Adipocyte (in vitro differentiated cells): ENCODE measurements at regions not wholly inside any gene's neighbourhood (a gene's known extent, or its start where the extent isn't known, plus 50 kb on each side); places are given as distances from the start of the nearest gene placed in this dataset.

Experiments
- DNase-seq: peaks from one replicate; pipeline ENCODE4 v3.0.0-alpha.2; 2015; ENCODE audit warnings: low read depth
- H3K27me3 ChIP-seq: replicated peaks from 2 replicates; pipeline ENCODE4 v1.7.0; 2013; ENCODE audit warnings: mild to moderate bottlenecking, low read length, moderate library complexity; ENCODE audit not compliant: control insufficient read depth, insufficient read depth
- H3K36me3 ChIP-seq: 2 replicates; pipeline ENCODE4 v1.7.0; 2013; ENCODE audit warnings: low read length, mild to moderate bottlenecking, moderate library complexity; ENCODE audit not compliant: control insufficient read depth, insufficient read depth, severe bottlenecking
- H3K4me1 ChIP-seq: 2 replicates; pipeline ENCODE4 v1.7.0; 2013; ENCODE audit warnings: mild to moderate bottlenecking, low read length, moderate library complexity; ENCODE audit not compliant: control insufficient read depth, insufficient read depth
- H3K4me3 ChIP-seq: 2 replicates; pipeline ENCODE4 v1.7.0; 2013; ENCODE audit warnings: mild to moderate bottlenecking, low read length, moderate library complexity
- H3K9ac ChIP-seq: 2 replicates; pipeline ENCODE4 v1.7.0; 2013; ENCODE audit warnings: mild to moderate bottlenecking, low read length, moderate library complexity
- H3K9me3 ChIP-seq: 2 replicates; pipeline ENCODE4 v1.7.0; 2013; ENCODE audit warnings: mild to moderate bottlenecking, low read length, moderate library complexity; ENCODE audit not compliant: control insufficient read depth

DNA sequence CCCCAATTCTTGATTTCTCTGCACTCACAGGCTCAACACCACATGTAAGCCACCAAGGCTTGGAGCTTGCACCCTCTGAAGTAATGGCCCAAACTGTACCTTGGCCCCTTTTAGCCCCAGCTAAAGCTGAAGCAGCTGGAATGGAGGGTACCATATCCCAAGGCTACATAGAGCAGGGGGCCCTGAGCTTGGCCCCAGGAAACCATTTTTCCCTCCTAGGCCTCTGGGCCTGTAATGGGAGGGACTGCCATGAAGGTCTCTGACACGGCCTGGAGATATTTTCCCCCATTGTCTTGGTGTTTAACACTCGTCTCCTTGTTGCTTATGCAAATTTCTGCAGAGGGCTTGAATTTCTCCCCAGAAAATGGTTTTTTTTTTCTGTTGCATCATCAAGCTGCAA is 69.7 kb downstream of the SKA1 start:
- H3K9ac ChIP-seq: no peak overlapping the region
- H3K27me3 ChIP-seq: peaks cover 5% of the 10 kb centered on the region
- peaks cover 7% of the 10 kb centered on the region for H3K9me3 ChIP-seq
- no peaks in the 10 kb centered on the region for H3K4me1 ChIP-seq
- H3K36me3 ChIP-seq: no peaks in the 10 kb centered on the region
- no peak overlapping the region for H3K4me3 ChIP-seq
- no peak for DNase-seq

- no peaks in the 10 kb centered on the region for H3K4me1 ChIP-seq
- H3K9me3 ChIP-seq: peaks cover 7% of the 10 kb centered on the region
- no peaks in the 10 kb centered on the region for H3K36me3 ChIP-seq
Measured at GRCh38 chr18:50446629-50447028, 71.8 kb downstream of the SKA1 start.

DNA sequence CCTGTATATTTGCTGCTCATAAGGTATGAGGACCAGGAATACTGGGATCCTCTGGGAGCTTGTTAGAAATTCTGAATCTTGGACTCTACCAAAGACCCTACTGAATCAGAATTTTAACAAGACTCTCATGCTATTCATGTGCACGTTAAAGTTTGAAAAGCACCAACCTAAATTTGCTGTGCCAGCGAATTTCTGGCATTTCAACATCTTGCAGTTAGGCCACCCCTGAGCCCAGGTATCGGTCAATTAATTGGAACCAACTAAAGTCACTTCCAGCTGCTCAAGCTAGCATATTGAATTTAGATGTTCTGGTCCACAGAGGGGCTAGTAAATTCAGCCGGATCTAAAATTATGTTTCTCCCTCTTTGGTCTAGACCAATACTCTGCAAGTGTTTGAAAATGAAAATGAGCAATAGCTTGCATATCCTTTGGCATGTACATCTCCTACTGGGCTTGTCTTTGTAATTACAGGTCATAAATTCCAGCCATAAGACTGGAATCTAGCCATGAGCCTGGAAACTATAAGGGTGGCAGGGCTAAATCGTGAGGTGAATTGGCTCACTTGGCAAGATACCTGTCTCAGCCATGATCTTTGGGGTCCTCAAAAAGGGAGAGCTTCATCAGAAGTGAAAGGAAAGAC is 72.4 kb downstream of the SKA1 start:
- H3K4me3 ChIP-seq: no peak overlapping the region
- no peaks in the 10 kb centered on the region for H3K4me1 ChIP-seq
- H3K36me3 ChIP-seq: no peaks in the 10 kb centered on the region
- peaks cover 5% of the 10 kb centered on the region for H3K27me3 ChIP-seq
- no peak for DNase-seq
- H3K9me3 ChIP-seq: peaks cover 7% of the 10 kb centered on the region
- no peak overlapping the region for H3K9ac ChIP-seq

More at GRCh38 chr18:50446629-50447028, 71.8 kb downstream of the SKA1 start:
- no peak for DNase-seq
- Histone ChIP-seq H3K9ac (no peak overlapping the region), H3K4me3 (no peak overlapping the region), H3K27me3 (peaks cover 5% of the 10 kb centered on the region)

DNA sequence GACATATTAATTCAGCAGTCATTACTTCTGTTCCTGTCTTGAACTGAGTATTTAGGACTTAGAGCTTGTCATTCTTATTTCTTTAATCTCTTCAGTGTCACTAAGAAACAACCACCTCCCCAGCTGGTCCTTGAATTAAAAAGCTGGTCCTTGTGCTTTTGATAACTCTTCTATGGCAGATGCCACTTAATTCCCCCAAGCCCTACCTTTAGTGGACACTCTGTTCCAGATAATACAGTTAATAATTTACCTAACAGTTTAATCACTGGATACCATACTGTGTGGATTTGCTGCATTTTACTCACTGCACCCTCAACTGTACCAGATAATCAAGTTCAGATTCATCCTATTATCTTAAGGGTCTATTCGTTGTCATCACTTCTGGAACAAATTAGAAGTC is 73.1 kb downstream of the SKA1 start:
- H3K4me3 ChIP-seq: no peak overlapping the region
- H3K36me3 ChIP-seq: no peaks in the 10 kb centered on the region
- H3K4me1 ChIP-seq: no peaks in the 10 kb centered on the region
- no peak for DNase-seq
- H3K9ac ChIP-seq: no peak overlapping the region
- peaks cover 5% of the 10 kb centered on the region for H3K27me3 ChIP-seq
- H3K9me3 ChIP-seq: peaks cover 7% of the 10 kb centered on the region

DNA sequence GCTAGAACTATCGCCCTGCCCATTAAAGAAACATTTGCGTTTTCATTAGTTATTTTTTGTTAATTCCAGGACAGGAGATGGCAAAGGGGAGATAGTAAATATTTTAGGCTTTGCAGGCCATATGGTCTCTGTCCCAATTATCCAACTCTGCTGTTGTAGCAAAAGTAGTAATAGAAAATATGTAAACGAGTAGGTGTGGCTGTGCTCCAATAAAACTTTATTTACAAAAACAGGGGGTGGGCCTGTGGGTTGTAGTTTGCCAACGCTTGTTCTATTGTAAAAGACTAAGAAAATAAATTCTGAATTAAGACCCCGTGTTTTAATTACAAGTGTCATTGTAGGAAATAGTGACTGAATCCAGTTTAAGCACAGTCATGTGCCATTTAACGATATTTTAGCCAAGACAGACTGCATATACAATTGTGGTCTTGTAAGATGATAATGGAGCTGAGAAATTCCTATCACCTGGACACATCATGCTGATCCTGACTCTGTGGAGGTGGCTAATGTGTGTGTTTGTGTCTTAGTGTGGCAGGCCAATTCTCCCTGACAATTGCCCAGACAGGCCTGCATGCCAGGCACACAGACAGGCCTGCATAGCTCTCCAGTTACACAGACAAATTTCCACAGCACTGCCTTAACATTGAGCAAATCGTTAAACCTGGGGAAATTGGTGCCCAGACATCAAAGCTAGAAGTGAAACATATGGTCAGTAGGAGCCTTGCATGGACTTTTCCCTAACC is 76.4 kb downstream of the SKA1 start:
- Histone ChIP-seq H3K27me3 (peaks cover 10% of the 10 kb centered on the region), H3K9ac (no peak overlapping the region), H3K36me3 (no peaks in the 10 kb centered on the region), H3K9me3 (no peaks in the 10 kb centered on the region), H3K4me3 (no peak overlapping the region), H3K4me1 (no peaks in the 10 kb centered on the region)
- DNase-seq: no peak

DNA sequence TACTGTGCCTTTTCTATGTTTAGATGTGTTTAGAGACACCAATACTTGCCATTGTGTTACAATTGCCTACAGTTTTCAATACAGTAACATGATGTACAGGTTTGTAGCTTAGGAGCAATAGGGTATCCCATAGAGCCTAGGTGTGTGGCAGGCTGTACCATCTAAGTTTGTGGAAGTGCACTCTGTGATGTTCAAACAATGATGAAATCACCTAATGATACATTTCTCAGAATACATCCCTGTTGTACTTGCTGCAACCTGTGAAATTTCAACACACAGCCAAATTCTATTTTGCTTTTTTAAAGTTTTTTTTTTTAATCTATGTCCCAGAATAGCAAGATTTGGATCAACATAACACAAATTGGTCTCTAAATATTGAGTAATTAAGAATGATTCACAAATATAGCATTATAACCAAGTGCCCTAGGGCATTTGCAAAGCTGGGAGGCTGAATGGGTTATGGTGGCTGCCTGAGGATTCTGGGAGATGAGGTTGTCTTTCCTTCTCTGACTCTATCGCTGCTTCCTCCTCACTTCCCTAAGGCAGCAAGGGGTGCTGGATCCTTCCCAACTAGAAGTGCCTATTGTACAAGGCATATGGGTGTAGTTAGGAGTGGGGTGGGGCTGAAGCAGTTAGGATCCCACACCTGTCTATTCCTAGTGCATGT is 78.3 kb downstream of the SKA1 start:
- H3K9me3 ChIP-seq: no peaks in the 10 kb centered on the region
- no peaks in the 10 kb centered on the region for H3K4me1 ChIP-seq
- DNase-seq: no peak
- no peaks in the 10 kb centered on the region for H3K36me3 ChIP-seq
- H3K4me3 ChIP-seq: no peak overlapping the region
- no peak overlapping the region for H3K9ac ChIP-seq
- H3K27me3 ChIP-seq: peaks cover 8% of the 10 kb centered on the region

- Histone ChIP-seq H3K9ac (no peak overlapping the region), H3K9me3 (no peaks in the 10 kb centered on the region)
Measured at GRCh38 chr18:50453732-50454131, 78.9 kb downstream of the SKA1 start.

GRCh38 chr18:50454387-50454988 is 79.6 kb downstream of the SKA1 start:
- H3K4me3 ChIP-seq: no peak overlapping the region
- no peaks in the 10 kb centered on the region for H3K36me3 ChIP-seq
- no peaks in the 10 kb centered on the region for H3K4me1 ChIP-seq
- no peaks in the 10 kb centered on the region for H3K9me3 ChIP-seq
- no peak for DNase-seq
- no peak overlapping the region for H3K9ac ChIP-seq
- peaks cover 11% of the 10 kb centered on the region for H3K27me3 ChIP-seq

More at GRCh38 chr18:50453732-50454131, 78.9 kb downstream of the SKA1 start:
- peaks cover 11% of the 10 kb centered on the region for H3K27me3 ChIP-seq
- DNase-seq: no peak
- no peaks in the 10 kb centered on the region for H3K36me3 ChIP-seq
- no peak overlapping the region for H3K4me3 ChIP-seq
- no peaks in the 10 kb centered on the region for H3K4me1 ChIP-seq

- Histone ChIP-seq H3K27me3 (peaks cover 11% of the 10 kb centered on the region), H3K36me3 (no peaks in the 10 kb centered on the region), H3K9ac (no peak overlapping the region), H3K4me1 (no peaks in the 10 kb centered on the region), H3K4me3 (no peak overlapping the region), H3K9me3 (no peaks in the 10 kb centered on the region)
- no peak for DNase-seq
Measured at GRCh38 chr18:50456285-50456684, 81.4 kb downstream of the SKA1 start.

- no peak overlapping the region for H3K4me3 ChIP-seq
- no peak for DNase-seq
- no peaks in the 10 kb centered on the region for H3K36me3 ChIP-seq
- H3K9ac ChIP-seq: no peak overlapping the region
- H3K4me1 ChIP-seq: no peaks in the 10 kb centered on the region
- peaks cover 11% of the 10 kb centered on the region for H3K27me3 ChIP-seq
- no peaks in the 10 kb centered on the region for H3K9me3 ChIP-seq
Measured at GRCh38 chr18:50457639-50458038, 82.8 kb downstream of the SKA1 start.

GRCh38 chr18:50458366-50458765 is 83.5 kb downstream of the SKA1 start:
- no peaks in the 10 kb centered on the region for H3K9me3 ChIP-seq
- H3K27me3 ChIP-seq: peaks cover 11% of the 10 kb centered on the region
- DNase-seq: no peak
- no peaks in the 10 kb centered on the region for H3K36me3 ChIP-seq
- no peak overlapping the region for H3K9ac ChIP-seq
- no peaks in the 10 kb centered on the region for H3K4me1 ChIP-seq
- H3K4me3 ChIP-seq: no peak overlapping the region
